GM12878 (cell line): ENCODE measurements at regions not wholly inside any gene's neighbourhood (a gene's known extent, or its start where the extent isn't known, plus 50 kb on each side); places are given as distances from the start of the nearest gene placed in this dataset.

ENCODE experiments used
- ATAC-seq: fragments of 200-7000 bp; cut with Tn5 transposase; 3 replicates; pipeline ENCODE4 v1.9.1; 2020; ENCODE audit warnings: mild to moderate bottlenecking, moderate library complexity
- BruUV-seq: library from RNA; stranded (reverse); fragments of 400-500 nt; replicated peaks from 2 replicates; lab custom pipeline; 2021; lab: Mats Ljungman, UMichigan
- CTCF ChIA-PET: fragments of 300-600 bp; sonication (Branson Sonifier 250); formaldehyde crosslinking; extraction: SDS; loops from one replicate; lab custom pipeline; 2021; ENCODE audit warnings: inconsistent platforms; lab: Yijun Ruan, JAX
- POLR2A ChIA-PET: fragments of 350-600 bp; formaldehyde crosslinking; extraction: SDS; loops from one replicate; lab custom pipeline; 2021; ENCODE audit warnings: inconsistent platforms; lab: Charles Lee
- RAD21 ChIA-PET: fragments of 300-600 bp; sonication (Branson Sonifier 250); formaldehyde crosslinking; loops from one replicate; lab custom pipeline; 2023; ENCODE audit warnings: antibody characterized with exemption; ENCODE audit not compliant: unreplicated experiment; lab: Charles Lee
- SMC1A ChIA-PET: fragments of 300-600 bp; sonication (Branson Sonifier 250); formaldehyde crosslinking; loops from one replicate; lab custom pipeline; 2023; ENCODE audit not compliant: unreplicated experiment, uncharacterized antibody; lab: Charles Lee
- DNase-seq: peaks from one replicate; pipeline ENCODE4 v3.0.0-alpha.2; 2011; ENCODE audit warnings: low read depth, low spot score
- FAIRE-seq: peaks from 3 replicates; lab custom pipeline; 2011; peaks lifted over from hg19 to GRCh38; lab: Jason Lieb, UNC
- H2AFZ ChIP-seq: 2 replicates; pipeline ENCODE4 v1.6.0; 2011; ENCODE audit warnings: low read depth, low read length, control low read depth; ENCODE audit not compliant: control insufficient read depth
- H3K27ac ChIP-seq: 2 replicates; pipeline ENCODE4 v1.5.1; 2011; ENCODE audit warnings: control low read depth; ENCODE audit not compliant: control insufficient read depth, insufficient read depth
- H3K27me3 ChIP-seq, 2 experiments: replicated peaks in 1 of 2; 2 replicates each; pipeline versions ENCODE4 v1.6.0 to v1.6.1; 2011; ENCODE audit warnings: low read length in 1 of 2; ENCODE audit not compliant: control insufficient read depth in 2 of 2, insufficient read depth in 2 of 2
- H3K36me3 ChIP-seq, 2 experiments: 2 replicates each; pipeline ENCODE4 v1.5.1; 2011; ENCODE audit warnings: low read length in 1 of 2; ENCODE audit not compliant: control insufficient read depth in 2 of 2, insufficient read depth in 2 of 2
- H3K4me1 ChIP-seq: 2 replicates; pipeline ENCODE4 v1.6.1; 2011; ENCODE audit warnings: mild to moderate bottlenecking, low read length, moderate library complexity, mixed read lengths; ENCODE audit not compliant: control insufficient read depth, insufficient read depth
- H3K4me2 ChIP-seq: 2 replicates; pipeline ENCODE4 v1.6.0; 2011; ENCODE audit warnings: control low read depth; ENCODE audit not compliant: control insufficient read depth, insufficient read depth
- H3K4me3 ChIP-seq: fragments of 200-600 bp; sonication (generic); 2 replicates; pipeline ENCODE4 v1.5.1; 2016
- H3K79me2 ChIP-seq: 2 replicates; pipeline ENCODE4 v1.6.0; 2011; ENCODE audit warnings: low read length; ENCODE audit not compliant: control insufficient read depth, insufficient read depth
- H3K9ac ChIP-seq: 2 replicates; pipeline ENCODE4 v1.8.0; 2011; ENCODE audit warnings: low read length, control low read depth, mixed read lengths; ENCODE audit not compliant: control insufficient read depth, insufficient read depth
- H3K9me3 ChIP-seq: replicated peaks from 3 replicates; pipeline ENCODE4 v1.5.1; 2011; ENCODE audit warnings: mild to moderate bottlenecking, low read length; ENCODE audit not compliant: control insufficient read depth, insufficient read depth
- H4K20me1 ChIP-seq: 2 replicates; pipeline ENCODE4 v1.6.0; 2011; ENCODE audit not compliant: control insufficient read depth, insufficient read depth
- BACH1 ChIP-seq: fragments of 450-650 bp; IDR thresholded peaks from 2 replicates; pipeline ENCODE4 v1.6.1; 2017; ENCODE audit warnings: mild to moderate bottlenecking, borderline replicate concordance
- FOXM1 ChIP-seq: IDR thresholded peaks from 2 replicates; pipeline ENCODE4 v1.6.1; 2012; ENCODE audit warnings: low read depth, mild to moderate bottlenecking, inconsistent platforms, low read length, moderate library complexity
- IKZF1 ChIP-seq: fragments of 450-650 bp; conservative IDR thresholded peaks from 2 replicates; pipeline ENCODE4 v1.6.1; 2017; ENCODE audit warnings: antibody characterized with exemption, mild to moderate bottlenecking
- IRF4 ChIP-seq: IDR thresholded peaks from 2 replicates; pipeline ENCODE4 v1.6.1; 2011; ENCODE audit warnings: low read depth, low read length
- POU2F2 ChIP-seq: IDR thresholded peaks from 3 replicates; pipeline ENCODE4 v1.6.1; 2011; ENCODE audit warnings: low read depth, mild to moderate bottlenecking, low read length, borderline replicate concordance
- RAD51 ChIP-seq: fragments of 450-650 bp; IDR thresholded peaks from 2 replicates; pipeline ENCODE4 v1.6.1; 2016; ENCODE audit warnings: moderate library complexity, mild to moderate bottlenecking, inconsistent platforms
- RB1 ChIP-seq: fragments of 450-650 bp; formaldehyde crosslinking; IDR thresholded peaks from 2 replicates; pipeline ENCODE4 v1.6.1; 2017; ENCODE audit warnings: mild to moderate bottlenecking, borderline replicate concordance
- RCOR1 ChIP-seq: conservative IDR thresholded peaks from 2 replicates; pipeline ENCODE4 v1.6.1; 2012; ENCODE audit warnings: low read depth, low read length, improper control_type of control experiment
- SMAD1 ChIP-seq: fragments of 450-650 bp; IDR thresholded peaks from 2 replicates; pipeline ENCODE4 v1.6.1; 2018; ENCODE audit warnings: mild to moderate bottlenecking, low read depth; ENCODE audit not compliant: partially characterized antibody
- SMAD5 ChIP-seq: IDR thresholded peaks from 2 replicates; pipeline ENCODE4 v1.6.1; 2016; ENCODE audit warnings: antibody characterized with exemption, low read depth
- SMC3 ChIP-seq: IDR thresholded peaks from 2 replicates; pipeline ENCODE4 v1.6.1; 2011; ENCODE audit warnings: low read length, improper control_type of control experiment, borderline replicate concordance
- ZZZ3 ChIP-seq: IDR thresholded peaks from 2 replicates; pipeline ENCODE4 v1.6.1; 2011; ENCODE audit warnings: low read depth; ENCODE audit not compliant: control insufficient read depth, insufficient read length
- in situ Hi-C: fragments of 300-500 bp; cut with MboI; formaldehyde crosslinking; loops from 9 replicates; pipeline ENCODE4 v1.14.3; 2018; ENCODE audit warnings: mixed read lengths
- intact Hi-C: fragments of 100-400 bp; cut with micrococcal nuclease; formaldehyde crosslinking; loops from one replicate; pipeline ENCODE4 v1.14.2; 2022; ENCODE audit not compliant: unreplicated experiment
- TF ChIP-seq, protein P1 (sequence below): IDR thresholded peaks from 2 replicates; pipeline ENCODE4 v1.6.1; 2012; ENCODE audit warnings: improper control_type of control experiment, low read depth, low read length; ENCODE audit not compliant: insufficient replicate concordance
- TF ChIP-seq, protein P2 (sequence below): fragments of 450-650 bp; IDR thresholded peaks from 2 replicates; pipeline ENCODE4 v1.6.1; 2018; ENCODE audit warnings: borderline replicate concordance, mild to moderate bottlenecking; ENCODE audit not compliant: partially characterized antibody
- TF ChIP-seq, protein P3 (sequence below): IDR thresholded peaks from 2 replicates; pipeline ENCODE4 v1.6.1; 2012; ENCODE audit warnings: low read length, inconsistent platforms

DNA sequence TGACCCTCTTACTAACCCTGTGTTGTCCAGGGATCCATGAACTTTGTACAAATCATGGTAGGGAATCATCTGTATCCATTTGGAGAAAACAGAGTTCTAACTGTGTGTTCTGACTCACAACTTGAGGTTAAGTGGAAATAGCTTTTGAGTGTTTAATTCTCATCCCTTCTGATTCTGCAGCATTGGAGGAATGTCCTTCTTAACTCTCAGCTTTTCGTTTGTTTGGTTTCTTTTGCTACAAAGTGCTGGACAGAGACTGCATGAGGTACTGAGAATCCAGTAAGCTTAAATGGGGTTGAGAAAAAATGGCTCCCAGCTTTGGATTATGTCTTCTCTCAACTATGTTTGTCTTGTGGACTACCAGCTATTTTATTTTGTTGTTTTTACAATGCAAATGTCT is 352.1 kb upstream of the KIF2B start (continued):
- TF ChIP-seq, protein P1, sequence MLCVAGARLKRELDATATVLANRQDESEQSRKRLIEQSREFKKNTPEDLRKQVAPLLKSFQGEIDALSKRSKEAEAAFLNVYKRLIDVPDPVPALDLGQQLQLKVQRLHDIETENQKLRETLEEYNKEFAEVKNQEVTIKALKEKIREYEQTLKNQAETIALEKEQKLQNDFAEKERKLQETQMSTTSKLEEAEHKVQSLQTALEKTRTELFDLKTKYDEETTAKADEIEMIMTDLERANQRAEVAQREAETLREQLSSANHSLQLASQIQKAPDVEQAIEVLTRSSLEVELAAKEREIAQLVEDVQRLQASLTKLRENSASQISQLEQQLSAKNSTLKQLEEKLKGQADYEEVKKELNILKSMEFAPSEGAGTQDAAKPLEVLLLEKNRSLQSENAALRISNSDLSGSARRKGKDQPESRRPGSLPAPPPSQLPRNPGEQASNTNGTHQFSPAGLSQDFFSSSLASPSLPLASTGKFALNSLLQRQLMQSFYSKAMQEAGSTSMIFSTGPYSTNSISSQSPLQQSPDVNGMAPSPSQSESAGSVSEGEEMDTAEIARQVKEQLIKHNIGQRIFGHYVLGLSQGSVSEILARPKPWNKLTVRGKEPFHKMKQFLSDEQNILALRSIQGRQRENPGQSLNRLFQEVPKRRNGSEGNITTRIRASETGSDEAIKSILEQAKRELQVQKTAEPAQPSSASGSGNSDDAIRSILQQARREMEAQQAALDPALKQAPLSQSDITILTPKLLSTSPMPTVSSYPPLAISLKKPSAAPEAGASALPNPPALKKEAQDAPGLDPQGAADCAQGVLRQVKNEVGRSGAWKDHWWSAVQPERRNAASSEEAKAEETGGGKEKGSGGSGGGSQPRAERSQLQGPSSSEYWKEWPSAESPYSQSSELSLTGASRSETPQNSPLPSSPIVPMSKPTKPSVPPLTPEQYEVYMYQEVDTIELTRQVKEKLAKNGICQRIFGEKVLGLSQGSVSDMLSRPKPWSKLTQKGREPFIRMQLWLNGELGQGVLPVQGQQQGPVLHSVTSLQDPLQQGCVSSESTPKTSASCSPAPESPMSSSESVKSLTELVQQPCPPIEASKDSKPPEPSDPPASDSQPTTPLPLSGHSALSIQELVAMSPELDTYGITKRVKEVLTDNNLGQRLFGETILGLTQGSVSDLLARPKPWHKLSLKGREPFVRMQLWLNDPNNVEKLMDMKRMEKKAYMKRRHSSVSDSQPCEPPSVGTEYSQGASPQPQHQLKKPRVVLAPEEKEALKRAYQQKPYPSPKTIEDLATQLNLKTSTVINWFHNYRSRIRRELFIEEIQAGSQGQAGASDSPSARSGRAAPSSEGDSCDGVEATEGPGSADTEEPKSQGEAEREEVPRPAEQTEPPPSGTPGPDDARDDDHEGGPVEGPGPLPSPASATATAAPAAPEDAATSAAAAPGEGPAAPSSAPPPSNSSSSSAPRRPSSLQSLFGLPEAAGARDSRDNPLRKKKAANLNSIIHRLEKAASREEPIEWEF: no peak
- TF ChIP-seq SMAD1 (no peak), RAD51 (no peak), POU2F2 (no peak), BACH1 (no peak), RCOR1 (no peak), RB1 (no peak), SMC3 (no peak), ZZZ3 (no peak)
- TF ChIP-seq, all 136 proteins: peak for 0

DNA sequence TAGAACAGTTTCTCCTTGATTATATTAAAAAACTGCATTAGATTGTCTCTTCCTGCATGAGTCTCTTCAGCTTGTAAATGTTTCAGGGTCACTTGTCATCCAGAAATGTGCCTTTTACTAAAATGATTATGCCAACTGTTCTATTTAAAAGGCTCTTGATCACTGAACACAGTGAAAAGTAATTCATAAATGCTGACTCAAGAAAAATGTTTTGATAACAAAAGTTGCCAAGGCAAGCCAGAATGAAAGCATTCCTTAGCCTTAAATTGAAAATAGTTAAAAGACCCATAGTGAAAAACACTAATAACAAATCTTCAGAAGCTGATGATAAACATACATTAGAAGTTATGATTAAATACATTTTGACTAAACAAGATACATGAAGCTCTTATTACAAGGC is 356.0 kb upstream of the KIF2B start:
- ATAC-seq (no peak), FAIRE-seq (no peak), DNase-seq (no peak)
- Histone ChIP-seq H3K4me2 (no peak overlapping the region), H3K4me1 (no peaks in the 10 kb centered on the region), H3K4me3 (no peak overlapping the region), H2AFZ (no peak overlapping the region), H3K27ac (no peak overlapping the region), H3K36me3 (no peaks in the 10 kb centered on the region), H3K9me3 (no peaks in the 10 kb centered on the region), H4K20me1 (no peaks in the 10 kb centered on the region), H3K27me3 (no peaks in the 10 kb centered on the region), H3K9ac (no peak overlapping the region), H3K79me2 (no peaks in the 10 kb centered on the region)
- RAD21 ChIA-PET: no interaction called here
- BruUV-seq: no TSS peak
- intact Hi-C loops: no loop called here
- CTCF ChIA-PET: no interaction called here
- in situ Hi-C loops: no loop called here
- SMC1A ChIA-PET: no interaction called here
- POLR2A ChIA-PET: no interaction called here
- TF ChIP-seq RB1 (no peak), IRF4 (no peak), IKZF1 (no peak), SMAD5 (no peak), FOXM1 (no peak)
- TF ChIP-seq, protein P2, sequence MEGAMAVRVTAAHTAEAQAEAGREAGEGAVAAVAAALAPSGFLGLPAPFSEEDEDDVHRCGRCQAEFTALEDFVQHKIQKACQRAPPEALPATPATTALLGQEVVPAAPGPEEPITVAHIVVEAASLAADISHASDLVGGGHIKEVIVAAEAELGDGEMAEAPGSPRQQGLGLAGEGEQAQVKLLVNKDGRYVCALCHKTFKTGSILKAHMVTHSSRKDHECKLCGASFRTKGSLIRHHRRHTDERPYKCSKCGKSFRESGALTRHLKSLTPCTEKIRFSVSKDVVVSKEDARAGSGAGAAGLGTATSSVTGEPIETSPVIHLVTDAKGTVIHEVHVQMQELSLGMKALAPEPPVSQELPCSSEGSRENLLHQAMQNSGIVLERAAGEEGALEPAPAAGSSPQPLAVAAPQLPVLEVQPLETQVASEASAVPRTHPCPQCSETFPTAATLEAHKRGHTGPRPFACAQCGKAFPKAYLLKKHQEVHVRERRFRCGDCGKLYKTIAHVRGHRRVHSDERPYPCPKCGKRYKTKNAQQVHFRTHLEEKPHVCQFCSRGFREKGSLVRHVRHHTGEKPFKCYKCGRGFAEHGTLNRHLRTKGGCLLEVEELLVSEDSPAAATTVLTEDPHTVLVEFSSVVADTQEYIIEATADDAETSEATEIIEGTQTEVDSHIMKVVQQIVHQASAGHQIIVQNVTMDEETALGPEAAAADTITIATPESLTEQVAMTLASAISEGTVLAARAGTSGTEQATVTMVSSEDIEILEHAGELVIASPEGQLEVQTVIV: no peak
- TF ChIP-seq, protein P3, sequence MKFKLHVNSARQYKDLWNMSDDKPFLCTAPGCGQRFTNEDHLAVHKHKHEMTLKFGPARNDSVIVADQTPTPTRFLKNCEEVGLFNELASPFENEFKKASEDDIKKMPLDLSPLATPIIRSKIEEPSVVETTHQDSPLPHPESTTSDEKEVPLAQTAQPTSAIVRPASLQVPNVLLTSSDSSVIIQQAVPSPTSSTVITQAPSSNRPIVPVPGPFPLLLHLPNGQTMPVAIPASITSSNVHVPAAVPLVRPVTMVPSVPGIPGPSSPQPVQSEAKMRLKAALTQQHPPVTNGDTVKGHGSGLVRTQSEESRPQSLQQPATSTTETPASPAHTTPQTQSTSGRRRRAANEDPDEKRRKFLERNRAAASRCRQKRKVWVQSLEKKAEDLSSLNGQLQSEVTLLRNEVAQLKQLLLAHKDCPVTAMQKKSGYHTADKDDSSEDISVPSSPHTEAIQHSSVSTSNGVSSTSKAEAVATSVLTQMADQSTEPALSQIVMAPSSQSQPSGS: no peak
